HEK293 (cell line): ENCODE measurements at regions not wholly inside any gene's neighbourhood (a gene's known extent, or its start where the extent isn't known, plus 50 kb on each side); places are given as distances from the start of the nearest gene placed in this dataset.

Experiments
- CTCF ChIP-seq: fragments of 450-650 bp; formaldehyde crosslinking; IDR thresholded peaks from 2 replicates; pipeline ENCODE4 v1.5.1; 2016; ENCODE audit warnings: missing biosample characterization, missing genetic modification characterization
- KLF16 ChIP-seq: fragments of 450-650 bp; formaldehyde crosslinking; IDR thresholded peaks from 2 replicates; pipeline ENCODE4 v1.5.1; 2017; ENCODE audit warnings: missing biosample characterization, missing genetic modification characterization
- ZFP41 ChIP-seq: fragments of 450-650 bp; formaldehyde crosslinking; IDR thresholded peaks from 2 replicates; pipeline ENCODE4 v1.5.1; 2016; ENCODE audit warnings: missing biosample characterization, missing genetic modification characterization, borderline replicate concordance
- ZNF138 ChIP-seq: fragments of 450-650 bp; formaldehyde crosslinking; IDR thresholded peaks from 2 replicates; pipeline ENCODE4 v1.5.1; 2016; ENCODE audit warnings: missing biosample characterization, missing genetic modification characterization, borderline replicate concordance
- ZNF398 ChIP-seq: fragments of 450-650 bp; formaldehyde crosslinking; IDR thresholded peaks from 2 replicates; pipeline ENCODE4 v1.5.1; 2017; ENCODE audit warnings: missing biosample characterization, missing genetic modification characterization
- ZNF76 ChIP-seq: fragments of 450-650 bp; formaldehyde crosslinking; IDR thresholded peaks from 2 replicates; pipeline ENCODE4; 2016; ENCODE audit warnings: low read depth, missing biosample characterization, missing genetic modification characterization, borderline replicate concordance
- ZNF777 ChIP-seq: fragments of 450-650 bp; formaldehyde crosslinking; IDR thresholded peaks from 2 replicates; pipeline ENCODE4 v1.5.1; 2017; ENCODE audit warnings: missing biosample characterization, missing genetic modification characterization, borderline replicate concordance
- ZNF830 ChIP-seq: fragments of 450-650 bp; IDR thresholded peaks from 2 replicates; pipeline ENCODE4 v1.5.0; 2018; ENCODE audit warnings: missing biosample characterization, missing genetic modification characterization, low read depth, mild to moderate bottlenecking, moderate library complexity

- no peak for TF ChIP-seq ZFP41 (tag by site-specific recombination)
- TF ChIP-seq ZNF830 (tag by site-specific recombination) = no peak
- TF ChIP-seq CTCF = no peak
- no peak for TF ChIP-seq ZNF76 (tag by site-specific recombination)
- no peak for TF ChIP-seq ZNF138 (tag by site-specific recombination)
- no peak for TF ChIP-seq ZNF777
- TF ChIP-seq KLF16 (tag by site-specific recombination) = no peak
- TF ChIP-seq ZNF398 (tag by site-specific recombination) = no peak
Measured at GRCh38 chr6:33880766-33881165, 77.0 kb upstream of the MLN start.
